Caco-2 (cell line): ENCODE measurements at regions not wholly inside any gene's neighbourhood (a gene's known extent, or its start where the extent isn't known, plus 50 kb on each side); places are given as distances from the start of the nearest gene placed in this dataset.

ENCODE experiments used
- BruUV-seq: library from RNA; stranded (reverse); fragments of 400-500 nt; replicated peaks from 2 replicates; lab custom pipeline; 2021; lab: Mats Ljungman, UMichigan
- CTCF ChIA-PET: fragments of 300-600 bp; sonication (Branson Sonifier 250); formaldehyde crosslinking; loops from one replicate; lab custom pipeline; 2022; ENCODE audit warnings: antibody characterized with exemption; lab: Charles Lee
- POLR2A ChIA-PET: fragments of 300-600 bp; sonication (Branson Sonifier 250); formaldehyde crosslinking; loops from one replicate; lab custom pipeline; 2022; ENCODE audit warnings: antibody characterized with exemption; lab: Charles Lee
- DNase-seq, 2 experiments: peaks; one replicate each; pipeline versions ENCODE4 v3.0.0 to v3.0.0-alpha.2; 2020 to 2022
- H3K27me3 ChIP-seq: replicated peaks from 2 replicates; pipeline ENCODE4 v1.6.0; 2011; ENCODE audit warnings: low read length; ENCODE audit not compliant: control insufficient read depth, insufficient read depth
- H3K36me3 ChIP-seq: 2 replicates; pipeline ENCODE4 v1.5.1; 2011; ENCODE audit warnings: low read length; ENCODE audit not compliant: control insufficient read depth, insufficient read depth
- H3K4me1 ChIP-seq: fragments of 250-450 bp; sonication (Bioruptor Pico); 2 replicates; pipeline ENCODE4 v1.5.1; 2020; ENCODE audit warnings: mild to moderate bottlenecking
- H3K4me3 ChIP-seq: 2 replicates; pipeline ENCODE4 v1.5.1; 2011; ENCODE audit warnings: low read depth, mild to moderate bottlenecking, control low read depth, low read length
- H3K9me3 ChIP-seq: fragments of 250-450 bp; sonication (Bioruptor Pico); 2 replicates; pipeline ENCODE4 v1.5.1; 2020; ENCODE audit warnings: mild to moderate bottlenecking, moderate library complexity
- H3K27ac Mint-ChIP-seq: one replicate; pipeline ENCODE4 v1.8.0; 2022; ENCODE audit warnings: mixed read lengths; ENCODE audit not compliant: unreplicated experiment
- H3K27me3 Mint-ChIP-seq: one replicate; pipeline ENCODE4 v1.8.0; 2022; ENCODE audit warnings: mixed read lengths; ENCODE audit not compliant: insufficient read depth, unreplicated experiment
- H3K36me3 Mint-ChIP-seq: one replicate; pipeline ENCODE4 v1.8.0; 2022; ENCODE audit warnings: mild to moderate bottlenecking, mixed read lengths; ENCODE audit not compliant: insufficient read depth, unreplicated experiment
- H3K4me1 Mint-ChIP-seq: one replicate; pipeline ENCODE4 v1.8.0; 2022; ENCODE audit warnings: low read depth, mixed read lengths; ENCODE audit not compliant: unreplicated experiment
- H3K4me3 Mint-ChIP-seq: one replicate; pipeline ENCODE4 v1.8.0; 2022; ENCODE audit warnings: mild to moderate bottlenecking, moderate library complexity, mixed read lengths; ENCODE audit not compliant: unreplicated experiment
- H3K9me3 Mint-ChIP-seq: one replicate; pipeline ENCODE4 v1.8.0; 2022; ENCODE audit warnings: mixed read lengths; ENCODE audit not compliant: unreplicated experiment
- CTCF ChIP-seq, 2 experiments: fragments of 200-600 bp in 1 of 2; IDR thresholded peaks; 1 replicate in 1 of 2; 2 replicates in 1 of 2; pipeline versions ENCODE4 v1.5.1 to v1.8.0; 2011 to 2022; ENCODE audit warnings: antibody characterized with exemption in 1 of 2, control low read depth in 1 of 2, inconsistent platforms in 1 of 2, low read depth in 1 of 2, low read length in 1 of 2, mild to moderate bottlenecking in 1 of 2, moderate library complexity in 1 of 2; ENCODE audit not compliant: insufficient read depth in 1 of 2, severe bottlenecking in 1 of 2, unreplicated experiment in 1 of 2
- intact Hi-C: fragments of 100-400 bp; cut with micrococcal nuclease; formaldehyde crosslinking; loops from one replicate; pipeline ENCODE4 v1.10.0; 2022; ENCODE audit not compliant: unreplicated experiment

GRCh38 chr5:126694403-126694802 lies 82.5 kb upstream of the LMNB1 start:
- intact Hi-C loops = no loop called here
- Histone ChIP-seq H3K9me3 (no peaks in the 10 kb centered on the region), H3K4me3 (no peak overlapping the region), H3K27me3 (no peaks in the 10 kb centered on the region), H3K4me1 (no peaks in the 10 kb centered on the region), H3K36me3 (no peaks in the 10 kb centered on the region)
- no peak for TF ChIP-seq CTCF (IDR thresholded peaks at IDR 0.05; ENCODE audit: insufficient read depth in 1 of 2, low read depth in 1 of 2, low read length in 1 of 2, severe bottlenecking in 1 of 2, unreplicated experiment in 1 of 2)
- Mint-ChIP-seq H3K27me3 (no peaks in the 10 kb centered on the region), H3K9me3 (no peaks in the 10 kb centered on the region), H3K4me1 (no peaks in the 10 kb centered on the region), H3K36me3 (no peaks in the 10 kb centered on the region), H3K4me3 (no peak overlapping the region), H3K27ac (no peak overlapping the region)
- DNase-seq = no peak
- POLR2A ChIA-PET = no interaction called here
- BruUV-seq = no TSS peak
- CTCF ChIA-PET = no interaction called here

- Histone ChIP-seq H3K4me3 (no peak overlapping the region), H3K9me3 (no peaks in the 10 kb centered on the region), H3K27me3 (no peaks in the 10 kb centered on the region), H3K36me3 (no peaks in the 10 kb centered on the region), H3K4me1 (no peaks in the 10 kb centered on the region)
- Mint-ChIP-seq H3K27me3 (no peaks in the 10 kb centered on the region), H3K4me1 (no peaks in the 10 kb centered on the region), H3K27ac (no peak overlapping the region), H3K9me3 (no peaks in the 10 kb centered on the region), H3K36me3 (no peaks in the 10 kb centered on the region), H3K4me3 (no peak overlapping the region)
- no peak for DNase-seq
- POLR2A ChIA-PET = no interaction called here
- BruUV-seq = no TSS peak
- CTCF ChIA-PET = no interaction called here
- TF ChIP-seq CTCF (IDR thresholded peaks at IDR 0.05; ENCODE audit: insufficient read depth in 1 of 2, low read depth in 1 of 2, low read length in 1 of 2, severe bottlenecking in 1 of 2, unreplicated experiment in 1 of 2) = no peak
- intact Hi-C loops = no loop called here
Measured at GRCh38 chr5:126695091-126695490, 81.8 kb upstream of the LMNB1 start.

GRCh38 chr5:126707080-126707479 lies 69.9 kb upstream of the LMNB1 start:
- H3K36me3 ChIP-seq = no peaks in the 10 kb centered on the region
- no peak overlapping the region for H3K27ac Mint-ChIP-seq
- no peak overlapping the region for H3K4me3 Mint-ChIP-seq
- ChIA-PET POLR2A (no interaction called here), CTCF (no interaction called here)
- TF ChIP-seq CTCF (IDR thresholded peaks at IDR 0.05; ENCODE audit: insufficient read depth in 1 of 2, low read depth in 1 of 2, low read length in 1 of 2, severe bottlenecking in 1 of 2, unreplicated experiment in 1 of 2) = no peak
- peaks cover 6% of the 10 kb centered on the region for H3K36me3 Mint-ChIP-seq
- intact Hi-C loops = no loop called here
- no peaks in the 10 kb centered on the region for H3K4me1 Mint-ChIP-seq
- peaks cover 10% of the 10 kb centered on the region for H3K9me3 Mint-ChIP-seq
- no peak overlapping the region for H3K4me3 ChIP-seq
- no peaks in the 10 kb centered on the region for H3K27me3 ChIP-seq
- no peak for DNase-seq
- no peaks in the 10 kb centered on the region for H3K27me3 Mint-ChIP-seq
- H3K4me1 ChIP-seq = no peaks in the 10 kb centered on the region
- 0 out of 2 replicates have a peak, but pooled peaks cover 4% of the 10 kb centered on the region for H3K9me3 ChIP-seq
- no TSS peak for BruUV-seq
